CD4-positive, alpha-beta T cell treated with Interferon alpha-2 for 1 hour (primary cell): ENCODE measurements at regions not wholly inside any gene's neighbourhood (a gene's known extent, or its start where the extent isn't known, plus 50 kb on each side); places are given as distances from the start of the nearest gene placed in this dataset.

ENCODE experiments used
- DNase-seq, 2 donors: peaks; one replicate each; pipeline ENCODE4 v3.0.0-alpha.2; 2020 to 2022

DNA sequence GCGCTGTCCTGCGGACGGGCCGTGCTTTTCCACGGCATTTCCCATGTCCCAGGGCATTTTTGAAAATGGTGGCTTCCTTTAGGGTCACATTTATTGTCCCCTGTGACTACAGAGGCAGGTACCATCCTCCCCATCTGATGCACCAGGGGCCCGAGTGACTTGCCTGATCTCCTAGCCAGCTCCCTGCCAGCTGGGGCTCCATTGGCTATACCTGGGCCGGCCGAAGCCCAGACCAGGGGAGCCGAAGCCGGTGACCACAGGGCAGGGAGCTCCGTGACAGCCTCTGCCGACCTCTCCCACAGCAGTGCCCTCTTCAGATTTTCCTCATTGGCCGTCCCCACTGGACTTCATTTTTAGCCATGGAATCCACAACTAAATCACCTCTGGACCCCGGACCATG lies 170.6 kb downstream of the RBFOX3 start:
- no peak for DNase-seq

DNA sequence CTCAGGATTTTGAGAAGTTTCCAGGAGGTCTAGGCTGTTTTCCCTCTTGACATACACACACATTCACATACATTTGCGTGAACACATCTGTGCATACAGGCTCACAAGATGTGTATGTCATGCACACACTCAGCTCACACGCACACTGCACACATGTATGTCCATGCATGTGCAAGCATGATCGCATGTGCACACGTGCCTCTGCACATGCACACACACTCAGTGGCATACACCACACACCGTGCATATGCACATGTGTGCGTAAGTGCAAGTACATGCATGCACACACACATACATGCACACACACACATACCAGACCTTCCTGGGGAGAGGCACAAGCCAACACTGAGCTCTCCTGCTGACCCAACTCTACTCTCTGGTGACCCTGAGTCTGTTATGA lies 171.4 kb downstream of the RBFOX3 start:
- DNase-seq = no peak

- DNase-seq = no peak
Measured at GRCh38 chr17:79438546-79439334, 172.1 kb downstream of the RBFOX3 start.

DNA sequence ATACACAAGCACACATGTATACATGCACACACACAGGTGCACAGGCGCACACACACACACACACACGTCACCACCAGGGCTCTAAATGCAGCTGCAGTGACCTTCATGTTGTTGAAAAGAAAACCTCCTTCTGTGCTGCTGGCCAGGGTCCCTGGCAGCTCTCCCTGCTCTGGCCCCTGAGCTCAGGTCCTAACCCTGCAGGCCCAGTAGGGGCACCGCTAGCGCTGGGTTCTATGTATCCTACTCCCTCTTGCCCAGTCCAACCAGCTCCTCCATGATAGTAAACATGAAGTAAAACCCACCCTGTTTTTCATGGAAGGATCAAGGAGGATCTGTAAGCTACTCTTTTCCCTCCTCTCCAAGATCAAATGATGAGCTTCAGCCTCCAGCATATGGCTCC lies 172.8 kb downstream of the RBFOX3 start:
- DNase-seq = no peak

- DNase-seq = no peak
Measured at GRCh38 chr17:79437081-79437480, 173.8 kb downstream of the RBFOX3 start.

- no peak for DNase-seq
Measured at GRCh38 chr17:79435962-79436361, 174.9 kb downstream of the RBFOX3 start.

GRCh38 chr17:79435296-79435695 lies 175.6 kb downstream of the RBFOX3 start:
- DNase-seq = no peak

DNA sequence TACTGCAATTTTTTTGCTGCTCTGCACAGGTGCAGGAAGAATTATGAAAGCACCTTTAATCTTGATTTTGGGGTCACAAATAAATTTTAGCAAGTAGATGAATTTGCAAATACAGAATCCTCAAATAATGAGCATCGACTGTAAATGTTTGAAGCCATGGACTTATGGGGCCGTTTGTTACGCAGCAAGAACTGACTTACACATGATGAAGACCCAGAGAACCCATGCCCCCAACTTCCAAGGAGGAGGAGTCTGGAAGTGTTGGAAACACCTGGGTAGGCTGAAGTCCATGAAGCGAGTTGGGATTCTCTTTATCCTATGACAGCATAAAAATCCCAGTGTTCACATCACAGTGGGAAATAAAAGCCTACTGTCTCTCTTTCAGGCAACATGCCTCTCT lies 176.6 kb downstream of the RBFOX3 start:
- DNase-seq = no peak

DNA sequence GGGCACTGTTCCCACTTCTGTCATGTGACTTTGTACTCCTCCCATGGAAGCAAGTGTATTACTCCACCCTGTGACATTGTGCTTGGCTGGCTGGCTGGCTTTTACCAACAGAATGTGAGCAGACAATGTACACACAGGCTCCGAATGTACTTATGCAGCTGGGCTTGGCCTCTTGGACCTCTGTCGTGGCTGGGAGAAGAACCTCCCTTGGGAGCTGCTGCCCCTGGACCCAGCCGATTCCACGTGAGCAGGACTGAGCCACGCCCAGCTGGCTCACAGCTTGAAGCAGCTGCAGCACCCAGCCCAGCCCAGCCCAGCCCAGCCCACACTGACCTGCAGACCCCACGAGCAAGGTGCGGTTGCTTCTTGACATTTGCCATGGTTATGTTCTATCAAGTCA lies 177.5 kb downstream of the RBFOX3 start:
- DNase-seq = no peak

- no peak for DNase-seq
Measured at GRCh38 chr17:79431175-79431574, 179.7 kb downstream of the RBFOX3 start.

DNA sequence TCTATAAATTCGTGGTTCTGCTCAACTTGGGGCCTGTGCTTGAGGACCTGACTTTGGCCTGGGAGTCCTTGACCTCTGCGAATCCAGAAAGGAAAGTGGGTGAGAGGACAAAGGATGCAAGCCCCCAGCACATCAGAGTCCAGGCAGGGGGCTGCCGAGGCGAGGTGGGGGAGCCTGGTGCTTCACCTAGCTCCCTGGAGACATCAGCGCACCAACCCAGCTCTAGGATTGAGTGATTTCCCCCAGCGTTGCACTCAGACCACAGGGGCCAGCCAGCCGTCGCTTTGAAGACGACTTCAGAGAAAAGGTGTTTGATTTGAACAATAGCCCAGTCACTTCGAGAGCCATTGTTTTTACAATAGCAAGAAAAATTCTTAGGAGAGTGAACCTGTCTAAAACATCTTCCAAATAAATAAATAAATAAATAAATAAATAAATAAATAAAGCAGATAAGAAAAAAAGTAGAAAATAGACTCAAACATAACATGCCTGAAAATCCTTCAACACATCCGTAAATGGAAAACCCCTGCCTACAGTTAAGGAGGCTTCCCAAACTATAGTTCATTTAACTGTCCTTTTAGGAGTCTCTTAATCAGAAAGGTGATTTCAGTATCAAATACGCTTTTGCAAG lies 180.9 kb downstream of the RBFOX3 start:
- no peak for DNase-seq

DNA sequence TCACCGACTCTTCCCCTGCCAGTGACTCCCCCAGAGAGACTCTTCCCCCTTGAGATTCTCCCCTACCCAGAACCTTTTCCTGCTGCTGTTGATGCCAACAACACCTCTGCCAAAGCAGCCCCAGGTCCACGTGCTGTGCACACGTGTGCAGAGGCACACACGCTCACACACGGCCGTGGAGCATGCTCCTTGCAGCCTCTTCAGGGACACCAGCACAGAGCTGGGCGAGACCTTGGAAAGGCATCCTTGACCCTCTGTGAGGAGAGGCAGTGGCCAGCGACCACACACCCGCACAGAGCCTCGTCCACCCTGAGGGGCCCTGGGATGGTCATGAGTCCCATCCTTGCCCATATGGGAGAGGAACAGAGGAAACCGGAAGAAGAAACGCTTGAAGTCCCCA lies 181.9 kb downstream of the RBFOX3 start:
- no peak for DNase-seq

DNA sequence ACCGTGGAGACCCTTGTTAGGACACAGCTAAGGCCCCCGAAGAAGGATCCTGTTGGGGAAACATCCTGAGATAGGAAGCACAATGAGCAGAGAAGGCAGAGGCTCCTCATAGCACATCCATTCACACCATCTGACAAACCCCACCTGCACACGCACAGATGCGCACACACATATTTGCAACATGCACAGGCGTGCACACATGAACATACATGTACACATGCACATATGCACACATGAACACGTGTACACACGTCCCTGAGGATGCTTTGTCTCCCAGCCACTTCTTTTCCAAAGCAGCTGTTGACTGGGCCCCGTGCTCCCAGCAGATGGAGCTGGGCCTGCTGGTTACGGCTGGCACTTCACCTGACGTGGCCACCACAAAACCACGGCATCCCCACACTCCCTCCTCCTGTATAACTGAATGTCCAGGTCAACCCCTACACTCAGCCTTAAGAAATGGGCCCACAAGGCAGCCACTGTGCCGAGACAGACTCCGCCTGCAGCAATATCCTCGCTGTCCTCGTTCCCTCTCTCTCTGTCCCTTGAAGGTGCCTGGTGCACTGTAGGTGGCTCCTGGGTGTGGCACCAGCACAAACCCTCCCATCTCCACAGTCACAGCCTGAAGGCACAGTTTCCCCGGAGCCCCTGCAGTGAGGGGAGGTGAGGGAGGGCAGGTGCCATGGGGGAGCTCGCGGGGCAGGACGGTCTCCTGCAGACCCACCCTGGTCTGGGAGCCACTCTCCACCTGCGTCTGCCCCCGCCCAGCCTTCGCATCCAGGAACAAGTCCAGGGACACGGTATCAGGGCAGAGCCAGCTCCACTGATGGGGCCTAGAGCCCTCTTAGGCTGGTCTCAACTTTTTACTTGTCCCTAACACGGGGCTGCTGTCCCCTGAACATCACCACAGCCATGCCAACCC lies 183.0 kb downstream of the RBFOX3 start:
- no peak for DNase-seq

- DNase-seq = no peak
Measured at GRCh38 chr17:79425686-79426085, 185.2 kb downstream of the RBFOX3 start.

GRCh38 chr17:79424471-79425185 lies 186.2 kb downstream of the RBFOX3 start:
- no peak for DNase-seq

- no peak for DNase-seq
Measured at GRCh38 chr17:79423811-79424465, 186.9 kb downstream of the RBFOX3 start.

DNA sequence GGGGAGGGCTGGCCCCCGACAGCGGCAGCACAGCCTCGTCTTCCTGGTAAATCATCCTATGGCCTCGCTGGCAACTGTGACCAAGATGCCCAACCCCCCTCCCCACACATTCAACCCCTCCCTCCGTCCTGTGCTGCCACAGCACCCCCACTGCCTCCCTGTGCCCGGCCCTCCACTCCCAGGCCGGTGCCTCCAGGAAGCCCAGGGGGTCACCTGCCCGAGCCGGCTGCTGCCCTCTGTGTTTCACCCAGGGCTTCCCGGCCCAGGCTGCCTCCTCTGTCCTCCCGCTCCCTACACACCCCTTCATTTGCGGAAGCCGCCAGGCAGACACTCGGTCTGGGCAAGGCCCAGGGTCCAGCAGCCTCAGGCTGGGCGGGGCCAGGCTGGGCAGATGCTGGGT lies 188.6 kb downstream of the RBFOX3 start:
- no peak for DNase-seq

DNA sequence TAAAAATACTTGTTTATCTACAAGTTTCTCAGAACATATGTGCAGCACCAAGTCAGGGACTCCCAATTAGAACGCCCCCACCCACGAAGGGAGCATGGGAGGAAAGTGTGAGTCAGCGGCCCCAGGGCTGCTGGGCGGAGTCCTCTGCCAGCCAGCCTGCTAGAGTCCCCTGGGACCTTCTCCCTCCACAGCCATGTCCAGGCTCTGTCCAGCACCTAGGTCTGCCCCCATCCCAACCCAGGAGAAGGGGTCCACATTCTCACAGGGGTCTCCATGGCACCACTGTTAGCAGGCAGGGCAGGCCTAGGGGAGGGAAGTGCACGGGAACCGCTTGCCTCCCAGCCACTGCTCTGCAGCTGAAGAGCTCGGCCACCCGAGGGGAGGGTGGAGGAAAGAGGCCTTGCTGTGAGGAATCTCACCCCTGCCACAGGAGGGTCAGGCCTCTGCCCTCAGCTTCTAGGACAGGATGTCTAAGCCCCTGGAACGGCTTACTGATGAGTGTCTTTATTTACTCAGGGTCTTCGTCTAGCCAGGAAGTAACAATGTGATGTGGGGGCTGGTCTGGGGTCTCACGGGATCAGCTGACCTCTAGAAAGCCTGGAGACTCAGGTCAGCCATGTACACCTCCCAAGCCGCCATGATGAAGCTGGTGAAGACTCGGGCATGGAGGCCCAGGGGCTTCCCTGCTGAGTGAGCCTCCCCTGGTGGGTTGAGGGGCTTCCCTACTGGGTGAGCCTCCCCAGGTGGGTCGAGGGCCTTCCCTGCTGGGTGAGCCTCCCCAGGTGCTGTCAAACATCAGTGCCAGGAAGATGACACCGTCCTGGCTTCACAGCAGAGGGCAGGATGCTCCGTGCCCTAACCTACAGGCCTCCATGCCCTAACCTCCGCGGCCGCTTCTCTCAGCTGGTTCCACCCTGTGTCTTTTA lies 190.3 kb downstream of the RBFOX3 start:
- DNase-seq = no peak

- DNase-seq = no peak
Measured at GRCh38 chr17:79417476-79417988, 193.3 kb downstream of the RBFOX3 start.

- no peak for DNase-seq
Measured at GRCh38 chr17:79415909-79416308, 194.9 kb downstream of the RBFOX3 start.

GRCh38 chr17:79415365-79415764 lies 195.5 kb downstream of the RBFOX3 start:
- DNase-seq = no peak
